Endothelial cell of umbilical vein (primary cell): ENCODE measurements at regions not wholly inside any gene's neighbourhood (a gene's known extent, or its start where the extent isn't known, plus 50 kb on each side); places are given as distances from the start of the nearest gene placed in this dataset.

Experiments used
- BruUV-seq: library from RNA; stranded (reverse); fragments of 400-500 nt; replicated peaks from 2 replicates; lab custom pipeline; 2021; lab: Mats Ljungman, UMichigan
- CTCF ChIA-PET: fragments of 300-600, 350-600 bp; sonication (Branson Sonifier 250); formaldehyde crosslinking; loops from one replicate; lab custom pipeline; 2021; ENCODE audit warnings: antibody characterized with exemption, inconsistent platforms; lab: Charles Lee
- POLR2A ChIA-PET: fragments of 300-600, 350-600 bp; sonication (Branson Sonifier 250); formaldehyde crosslinking; loops from one replicate; lab custom pipeline; 2021; ENCODE audit warnings: antibody characterized with exemption, inconsistent platforms; lab: Charles Lee
- DNase-seq: peaks from one replicate; pipeline ENCODE4 v3.0.0-alpha.2; 2011; ENCODE audit warnings: low read depth, low spot score
- FAIRE-seq: peaks from 2 replicates; lab custom pipeline; 2011; peaks lifted over from hg19 to GRCh38; lab: Jason Lieb, UNC
- H2AFZ ChIP-seq: 2 replicates; pipeline ENCODE4 v1.6.0; 2012; ENCODE audit warnings: low read depth, low read length, control low read depth, inconsistent platforms
- H3K27ac ChIP-seq: 2 replicates; pipeline ENCODE4 v1.5.1; 2011; ENCODE audit warnings: low read depth, mild to moderate bottlenecking, control low read depth, low read length, moderate library complexity; ENCODE audit not compliant: insufficient read depth
- H3K27me3 ChIP-seq, 2 experiments: 2 replicates each; pipeline versions ENCODE4 v1.6.0 to v1.6.1; 2011; ENCODE audit warnings: low read length in 2 of 2, mixed read lengths in 1 of 2; ENCODE audit not compliant: control insufficient read depth in 2 of 2, insufficient read depth in 2 of 2
- H3K36me3 ChIP-seq, 2 experiments: 2 replicates in 1 of 2; 3 replicates in 1 of 2; pipeline ENCODE4 v1.5.1; 2011; ENCODE audit warnings: low read length in 2 of 2, mild to moderate bottlenecking in 1 of 2, moderate library complexity in 1 of 2; ENCODE audit not compliant: control insufficient read depth in 2 of 2, insufficient read depth in 2 of 2; ENCODE audit errors: extremely low read depth in 1 of 2
- H3K4me1 ChIP-seq: 3 replicates; pipeline ENCODE4 v1.5.1; 2011; ENCODE audit warnings: mild to moderate bottlenecking, low read length; ENCODE audit not compliant: control insufficient read depth, insufficient read depth; ENCODE audit errors: extremely low read depth
- H3K4me2 ChIP-seq: 2 replicates; pipeline ENCODE4 v1.6.1; 2011; ENCODE audit warnings: low read length, control low read depth, mixed read lengths; ENCODE audit not compliant: insufficient read depth
- H3K4me3 ChIP-seq, 3 experiments: fragments of 200-600 bp in 1 of 3; sonication (generic), shearing (Covaris generic) in 1 of 3; replicated peaks in 1 of 3; 2 replicates each; pipeline ENCODE4 v1.5.1; 2011 to 2016; ENCODE audit warnings: control low read depth in 3 of 3, low read length in 3 of 3, mild to moderate bottlenecking in 2 of 3, inconsistent platforms in 1 of 3, low read depth in 1 of 3, moderate library complexity in 1 of 3; ENCODE audit not compliant: insufficient read depth in 1 of 3
- H3K79me2 ChIP-seq: 2 replicates; pipeline ENCODE4 v1.6.0; 2012; ENCODE audit warnings: low read length, inconsistent platforms; ENCODE audit not compliant: control insufficient read depth, insufficient read depth
- H3K9ac ChIP-seq: replicated peaks from 2 replicates; pipeline ENCODE3; 2011; ENCODE audit warnings: low read length, control low read depth; ENCODE audit not compliant: insufficient read depth; ENCODE audit errors: extremely low read depth
- H3K9me1 ChIP-seq: replicated peaks from 3 replicates; pipeline ENCODE4 v1.6.0; 2011; ENCODE audit warnings: mild to moderate bottlenecking, low read length; ENCODE audit not compliant: control insufficient read depth, insufficient read depth; ENCODE audit errors: extremely low read depth
- H3K9me3 ChIP-seq: replicated peaks from 2 replicates; pipeline ENCODE4 v1.5.1; 2012; ENCODE audit warnings: low read length, inconsistent platforms; ENCODE audit not compliant: control insufficient read depth, insufficient read depth
- H4K20me1 ChIP-seq: replicated peaks from 2 replicates; pipeline ENCODE3; 2011; ENCODE audit warnings: mild to moderate bottlenecking, low read length; ENCODE audit not compliant: control insufficient read depth, insufficient read depth; ENCODE audit errors: extremely low read depth
- EZH2 ChIP-seq: IDR thresholded peaks from 2 replicates; pipeline ENCODE4 v1.6.1; 2012; ENCODE audit warnings: borderline replicate concordance, low read depth, mild to moderate bottlenecking, moderate library complexity, low read length, inconsistent platforms; ENCODE audit not compliant: severe bottlenecking
- FOS ChIP-seq: IDR thresholded peaks from 2 replicates; pipeline ENCODE4 v1.6.1; 2011; ENCODE audit warnings: mild to moderate bottlenecking, low read length, moderate library complexity, borderline replicate concordance; ENCODE audit not compliant: insufficient read depth
- GATA2 ChIP-seq: IDR thresholded peaks from 2 replicates; pipeline ENCODE4 v1.7.0; 2011; ENCODE audit warnings: low read depth, mild to moderate bottlenecking, moderate library complexity, mixed read lengths, low read length; ENCODE audit not compliant: insufficient read length, insufficient read depth
- JUN ChIP-seq: IDR thresholded peaks from 2 replicates; pipeline ENCODE4 v1.6.1; 2011; ENCODE audit warnings: borderline replicate concordance, low read depth; ENCODE audit not compliant: insufficient read length, insufficient read depth
- MYC ChIP-seq: IDR thresholded peaks from one replicate; pipeline ENCODE4 v1.6.1; 2011; ENCODE audit warnings: mild to moderate bottlenecking, low read depth, low read length
- POLR2A ChIP-seq: IDR thresholded peaks from 2 replicates; pipeline ENCODE4 v1.6.1; 2012; ENCODE audit warnings: low read depth, mild to moderate bottlenecking, control low read depth, low read length
- POLR2AphosphoS5 ChIP-seq: IDR thresholded peaks from 2 replicates; pipeline ENCODE4 v1.6.1; 2012; ENCODE audit warnings: low read depth, mild to moderate bottlenecking, control low read depth, low read length, moderate library complexity; ENCODE audit not compliant: insufficient read depth
- dilution Hi-C: fragments of 300-500 bp; cut with MboI; formaldehyde crosslinking; loops from one replicate; pipeline ENCODE4 v1.15.0; 2019; ENCODE audit warnings: low sequenced_read_pairs; ENCODE audit not compliant: extremely low pct_ligation_motif_present
- intact Hi-C: fragments of 100-400 bp; cut with micrococcal nuclease; formaldehyde crosslinking; loops from one replicate; pipeline ENCODE4 v1.10.0; 2022
- TF ChIP-seq, protein P1 (sequence below): IDR thresholded peaks from 2 replicates; pipeline ENCODE4 v1.6.1; 2011; ENCODE audit not compliant: insufficient read depth, insufficient read length
- TF ChIP-seq, protein P2 (sequence below), 2 donors: IDR thresholded peaks; 1 replicate in 1 of 2; 2 replicates in 1 of 2; pipeline ENCODE4 v1.5.1; 2011; ENCODE audit warnings: low read length in 2 of 2, mild to moderate bottlenecking in 2 of 2, moderate library complexity in 2 of 2, control low read depth in 1 of 2, inconsistent platforms in 1 of 2, low read depth in 1 of 2; ENCODE audit not compliant: insufficient read depth in 1 of 2; ENCODE audit errors: extremely low read depth in 1 of 2

DNA sequence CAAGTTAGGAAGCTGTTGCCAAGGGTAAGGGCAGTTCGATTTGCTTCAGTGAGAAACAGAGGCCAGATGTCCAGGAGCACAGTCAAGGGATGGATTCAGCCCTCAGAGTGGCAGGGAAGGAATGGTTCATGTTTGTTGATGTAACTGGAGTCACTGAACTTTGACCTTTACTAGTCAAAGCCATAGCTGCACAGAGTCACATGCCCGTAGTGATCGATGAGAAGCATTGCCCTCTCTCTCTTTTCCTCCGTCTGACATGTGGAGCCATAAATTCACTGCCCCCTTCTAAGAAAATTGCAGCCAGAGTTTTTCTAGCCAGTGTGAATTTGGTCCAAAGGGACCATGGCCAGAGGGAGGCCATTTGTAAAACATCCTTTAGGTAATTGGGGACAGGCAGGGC lies 124.1 kb upstream of the MTNR1B start:
- intact Hi-C loops: no loop called here
- TF ChIP-seq POLR2A: no peak
- TF ChIP-seq POLR2AphosphoS5: no peak
- TF ChIP-seq, protein P1, sequence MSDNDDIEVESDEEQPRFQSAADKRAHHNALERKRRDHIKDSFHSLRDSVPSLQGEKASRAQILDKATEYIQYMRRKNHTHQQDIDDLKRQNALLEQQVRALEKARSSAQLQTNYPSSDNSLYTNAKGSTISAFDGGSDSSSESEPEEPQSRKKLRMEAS: no peak
- TF ChIP-seq JUN: no peak
- no peak for TF ChIP-seq FOS
- TF ChIP-seq, protein P2, sequence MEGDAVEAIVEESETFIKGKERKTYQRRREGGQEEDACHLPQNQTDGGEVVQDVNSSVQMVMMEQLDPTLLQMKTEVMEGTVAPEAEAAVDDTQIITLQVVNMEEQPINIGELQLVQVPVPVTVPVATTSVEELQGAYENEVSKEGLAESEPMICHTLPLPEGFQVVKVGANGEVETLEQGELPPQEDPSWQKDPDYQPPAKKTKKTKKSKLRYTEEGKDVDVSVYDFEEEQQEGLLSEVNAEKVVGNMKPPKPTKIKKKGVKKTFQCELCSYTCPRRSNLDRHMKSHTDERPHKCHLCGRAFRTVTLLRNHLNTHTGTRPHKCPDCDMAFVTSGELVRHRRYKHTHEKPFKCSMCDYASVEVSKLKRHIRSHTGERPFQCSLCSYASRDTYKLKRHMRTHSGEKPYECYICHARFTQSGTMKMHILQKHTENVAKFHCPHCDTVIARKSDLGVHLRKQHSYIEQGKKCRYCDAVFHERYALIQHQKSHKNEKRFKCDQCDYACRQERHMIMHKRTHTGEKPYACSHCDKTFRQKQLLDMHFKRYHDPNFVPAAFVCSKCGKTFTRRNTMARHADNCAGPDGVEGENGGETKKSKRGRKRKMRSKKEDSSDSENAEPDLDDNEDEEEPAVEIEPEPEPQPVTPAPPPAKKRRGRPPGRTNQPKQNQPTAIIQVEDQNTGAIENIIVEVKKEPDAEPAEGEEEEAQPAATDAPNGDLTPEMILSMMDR (IDR thresholded peaks at IDR 0.05; ENCODE audit: extremely low read depth in 1 of 2, insufficient read depth in 1 of 2, low read depth in 1 of 2, low read length in 2 of 2): no peak
- TF ChIP-seq EZH2: no peak
- no peak for TF ChIP-seq MYC
- TF ChIP-seq GATA2: no peak
- no peaks in the 10 kb centered on the region for H3K79me2 ChIP-seq
- no peak overlapping the region for H2AFZ ChIP-seq
- dilution Hi-C loops: no loop called here
- CTCF ChIA-PET: no interaction called here
- DNase-seq (no peak), FAIRE-seq (no peak)
- no peak overlapping the region for H3K4me3 ChIP-seq
- H3K9me1 ChIP-seq: no peaks in the 10 kb centered on the region
- no TSS peak for BruUV-seq
- H3K36me3 ChIP-seq: no peaks in the 10 kb centered on the region
- no peaks in the 10 kb centered on the region for H3K4me1 ChIP-seq
- no peaks in the 10 kb centered on the region for H3K9me3 ChIP-seq
- no peaks in the 10 kb centered on the region for H3K27me3 ChIP-seq
- H3K9ac ChIP-seq: no peak overlapping the region
- no peak overlapping the region for H3K27ac ChIP-seq
- H3K4me2 ChIP-seq: no peak overlapping the region
- no peaks in the 10 kb centered on the region for H4K20me1 ChIP-seq
- POLR2A ChIA-PET: no interaction called here
